ENCODE measurements at regions not wholly inside any gene's neighbourhood (a gene's known extent, or its start where the extent isn't known, plus 50 kb on each side); places are given as distances from the start of the nearest gene placed in this dataset.

- H3K4me3 ChIP-seq (ENCODE audit: low read depth, low read length): no peak overlapping the region
- no peak for DNase-seq (ENCODE audit: low read depth)
Measured at GRCh38 chr2:216808805-216809425, 50.9 kb downstream of the TNP1 start.

- peak; percentile 14 for DNase-seq (ENCODE audit: low read depth)
- H3K4me3 ChIP-seq (ENCODE audit: low read depth, low read length): no peak overlapping the region
Measured at GRCh38 chr2:216807857-216808272, 52.0 kb downstream of the TNP1 start.

- H3K4me3 ChIP-seq (ENCODE audit: low read depth, low read length): no peak overlapping the region
- DNase-seq (ENCODE audit: low read depth): no peak
Measured at GRCh38 chr2:216804357-216805350, 55.2 kb downstream of the TNP1 start.

GRCh38 chr2:216803791-216804190 lies 56.1 kb downstream of the TNP1 start:
- no peak overlapping the region for H3K4me3 ChIP-seq (ENCODE audit: low read depth, low read length)
- no peak for DNase-seq (ENCODE audit: low read depth)

- peak; percentile 36 for DNase-seq (ENCODE audit: low read depth)
- H3K4me3 ChIP-seq (ENCODE audit: low read depth, low read length): no peak overlapping the region
Measured at GRCh38 chr2:216802516-216803215, 57.2 kb downstream of the TNP1 start.

- no peak for DNase-seq (ENCODE audit: low read depth)
Measured at GRCh38 chr2:216800836-216801235, 59.0 kb downstream of the TNP1 start.

GRCh38 chr2:216799873-216800431 lies 59.9 kb downstream of the TNP1 start:
- peak; percentile 30 for DNase-seq (ENCODE audit: low read depth)

More at GRCh38 chr2:216800836-216801235, 59.0 kb downstream of the TNP1 start:
- no peak overlapping the region for H3K4me3 ChIP-seq (ENCODE audit: low read depth, low read length)

GRCh38 chr2:216796115-216796840 lies 63.6 kb downstream of the TNP1 start:
- no peak overlapping the region for H3K4me3 ChIP-seq (ENCODE audit: low read depth, low read length)
- DNase-seq (ENCODE audit: low read depth): no peak

More at GRCh38 chr2:216799873-216800431, 59.9 kb downstream of the TNP1 start:
- H3K4me3 ChIP-seq (ENCODE audit: low read depth, low read length): no peak overlapping the region

- H3K4me3 ChIP-seq (ENCODE audit: low read depth, low read length): no peak overlapping the region
- no peak for DNase-seq (ENCODE audit: low read depth)
Measured at GRCh38 chr2:216793386-216793785, 66.5 kb downstream of the TNP1 start.

- H3K4me3 ChIP-seq (ENCODE audit: low read depth, low read length): no peak overlapping the region
- DNase-seq (ENCODE audit: low read depth): no peak
Measured at GRCh38 chr2:216792222-216793021, 67.4 kb downstream of the TNP1 start.

GRCh38 chr2:216791303-216791702 lies 68.6 kb downstream of the TNP1 start:
- no peak for DNase-seq (ENCODE audit: low read depth)
- H3K4me3 ChIP-seq (ENCODE audit: low read depth, low read length): no peak overlapping the region

GRCh38 chr2:216789081-216789480 lies 70.8 kb downstream of the TNP1 start:
- H3K4me3 ChIP-seq (ENCODE audit: low read depth, low read length): no peak overlapping the region
- no peak for DNase-seq (ENCODE audit: low read depth)

- DNase-seq (ENCODE audit: low read depth): no peak
Measured at GRCh38 chr2:216787851-216788540, 71.9 kb downstream of the TNP1 start.

GRCh38 chr2:216786676-216787075 lies 73.2 kb downstream of the TNP1 start:
- H3K4me3 ChIP-seq (ENCODE audit: low read depth, low read length): no peak overlapping the region
- DNase-seq (ENCODE audit: low read depth): no peak

More at GRCh38 chr2:216787851-216788540, 71.9 kb downstream of the TNP1 start:
- no peak overlapping the region for H3K4me3 ChIP-seq (ENCODE audit: low read depth, low read length)

GRCh38 chr2:216784456-216784855 lies 75.4 kb downstream of the TNP1 start:
- DNase-seq (ENCODE audit: low read depth): no peak
- H3K4me3 ChIP-seq (ENCODE audit: low read depth, low read length): no peak overlapping the region

GRCh38 chr2:216781709-216782108 lies 78.2 kb downstream of the TNP1 start:
- DNase-seq (ENCODE audit: low read depth): no peak
- no peak overlapping the region for H3K4me3 ChIP-seq (ENCODE audit: low read depth, low read length)

GRCh38 chr2:216780843-216781242 lies 79.0 kb downstream of the TNP1 start:
- no peak for DNase-seq (ENCODE audit: low read depth)
- no peak overlapping the region for H3K4me3 ChIP-seq (ENCODE audit: low read depth, low read length)
